ENCODE measurements at regions not wholly inside any gene's neighbourhood (a gene's known extent, or its start where the extent isn't known, plus 50 kb on each side); places are given as distances from the start of the nearest gene placed in this dataset.

DNA sequence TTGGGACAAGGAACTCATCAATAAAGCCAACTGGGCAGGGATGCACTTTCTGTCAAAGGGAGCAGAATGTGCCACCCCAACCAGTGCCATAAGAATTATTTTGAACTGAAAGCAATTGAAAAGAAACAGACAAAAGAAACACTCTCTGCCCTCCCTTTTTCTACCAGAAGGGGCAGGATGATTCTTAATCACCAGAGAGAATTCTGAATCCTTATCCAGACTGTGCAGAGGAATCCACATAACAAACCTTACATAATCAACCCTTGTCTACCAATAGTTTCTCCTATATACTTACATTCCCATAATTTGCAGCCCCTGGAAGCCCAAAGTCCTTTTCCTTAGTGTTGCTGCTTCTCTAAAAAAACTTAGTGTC is 520.7 kb upstream of the NBEA start:
- ATAC-seq = no peak
- H3K27ac ChIP-seq = no peak overlapping the region

DNA sequence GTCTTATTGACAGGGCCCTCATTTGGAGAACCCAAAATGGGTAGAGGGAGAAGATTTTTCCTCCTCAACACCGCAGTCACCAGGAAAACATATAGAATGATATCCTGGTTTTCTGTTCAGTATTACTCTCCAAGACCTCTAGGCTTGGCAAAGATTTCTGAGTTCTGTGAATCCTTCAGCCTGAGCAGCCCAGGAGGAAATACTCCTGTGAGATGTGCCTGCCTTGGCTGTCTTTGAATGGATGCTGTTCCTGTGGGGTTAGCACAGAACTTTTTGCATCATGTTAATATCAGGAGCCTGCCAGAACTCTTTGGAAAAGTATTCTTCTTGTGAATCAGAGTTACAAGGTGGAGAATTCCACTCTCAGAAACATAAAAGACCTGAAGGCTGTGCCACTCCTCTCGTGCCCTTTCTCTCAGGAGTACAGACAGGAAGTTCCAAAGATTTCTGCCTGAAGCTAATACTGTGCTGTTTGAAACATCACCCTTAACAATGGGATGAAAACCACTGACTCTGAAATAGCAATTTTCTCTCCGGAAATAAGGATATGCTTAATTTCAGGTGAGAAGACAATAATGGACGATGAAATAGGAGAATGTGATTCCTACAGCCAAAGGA is 520.1 kb upstream of the NBEA start:
- no peak for ATAC-seq
- 75 to 82% methylated on average over 4 of the region's 4 CpGs for WGBS, 2 donors
- intact Hi-C loops (cut with DNase I) = no loop called here
- Histone ChIP-seq H3K27me3 (no peaks in the 10 kb centered on the region), H3K27ac (no peak overlapping the region), H3K4me3 (no peak overlapping the region), H3K9me3 (no peaks in the 10 kb centered on the region), H3K4me1 (no peaks in the 10 kb centered on the region), H3K36me3 (no peaks in the 10 kb centered on the region)
- no peak for TF ChIP-seq CTCF (IDR thresholded peaks at IDR 0.05)
- no peak for DNase-seq
- FAIRE-seq = no peak

More for the DNA sequence above, 520.7 kb upstream of the NBEA start:
- Histone ChIP-seq H3K4me1 (no peaks in the 10 kb centered on the region), H3K27me3 (no peaks in the 10 kb centered on the region), H3K9me3 (no peaks in the 10 kb centered on the region), H3K36me3 (no peaks in the 10 kb centered on the region), H3K4me3 (no peak overlapping the region)
- TF ChIP-seq CTCF (IDR thresholded peaks at IDR 0.05) = no peak
- intact Hi-C loops (cut with DNase I) = no loop called here
- FAIRE-seq = no peak
- DNase-seq = no peak

GRCh38 chr13:34422956-34423355 is 519.1 kb upstream of the NBEA start:
- TF ChIP-seq CTCF (IDR thresholded peaks at IDR 0.05) = no peak
- Histone ChIP-seq H3K36me3 (no peaks in the 10 kb centered on the region), H3K27ac (no peak overlapping the region), H3K4me1 (no peaks in the 10 kb centered on the region), H3K27me3 (no peaks in the 10 kb centered on the region), H3K9me3 (no peaks in the 10 kb centered on the region), H3K4me3 (no peak overlapping the region)
- DNase-seq (no peak), FAIRE-seq (no peak), ATAC-seq (no peak)
- intact Hi-C loops (cut with DNase I) = no loop called here
- 85 to 89% methylated on average over 6 of the region's 6 CpGs for WGBS, 2 donors

DNA sequence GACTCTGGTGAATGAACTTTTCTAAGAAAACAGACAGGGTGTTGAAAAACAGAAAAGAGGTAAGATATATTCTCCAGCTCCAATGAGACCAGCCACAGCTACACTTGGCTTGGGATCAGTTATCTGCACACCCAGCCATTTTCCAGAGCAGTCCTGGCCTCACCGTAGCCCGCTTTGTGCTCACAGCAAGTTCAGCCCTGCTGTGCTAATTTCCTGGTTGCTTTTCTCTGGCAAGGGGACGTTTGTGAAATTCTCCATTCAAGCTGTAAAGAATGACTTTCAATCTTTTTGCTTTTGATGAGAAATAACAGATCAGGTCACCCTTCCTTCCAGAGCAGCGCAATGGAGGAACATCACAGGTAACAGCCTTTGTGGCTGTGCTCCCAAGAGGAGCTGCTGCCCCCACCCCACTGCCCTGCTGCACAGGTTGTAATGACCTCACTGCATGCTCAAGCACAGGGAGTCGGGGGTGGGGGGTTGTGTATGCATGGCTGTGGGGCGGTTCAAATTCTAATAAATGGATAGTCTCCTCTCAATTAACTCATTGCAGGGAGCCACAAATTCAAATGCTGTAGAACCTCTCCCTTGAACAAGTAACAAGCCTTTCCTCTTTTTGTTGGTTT is 516.6 kb upstream of the NBEA start:
- Histone ChIP-seq H3K36me3 (no peaks in the 10 kb centered on the region), H3K27me3 (no peaks in the 10 kb centered on the region), H3K4me1 (no peaks in the 10 kb centered on the region), H3K27ac (no peak overlapping the region), H3K4me3 (no peak overlapping the region), H3K9me3 (no peaks in the 10 kb centered on the region)
- TF ChIP-seq CTCF (IDR thresholded peaks at IDR 0.05) = no peak
- DNase-seq = no peak
- FAIRE-seq = no peak
- ATAC-seq = no peak
- intact Hi-C loops (cut with DNase I) = no loop called here
- 68% methylated on average over 6 of the region's 6 CpGs for WGBS, 2 donors

- DNase-seq (no peak), FAIRE-seq (no peak)
- H3K9me3 ChIP-seq = no peaks in the 10 kb centered on the region
Measured at GRCh38 chr13:34428911-34429310, 513.2 kb upstream of the NBEA start.

More at GRCh38 chr13:34428911-34429310, 513.2 kb upstream of the NBEA start:
- H3K4me1 ChIP-seq = no peaks in the 10 kb centered on the region
- 80 to 88% methylated on average over 3 of the region's 3 CpGs for WGBS, 2 donors
- H3K36me3 ChIP-seq = no peaks in the 10 kb centered on the region
- H3K4me3 ChIP-seq = no peak overlapping the region
- no peak for ATAC-seq
- H3K27ac ChIP-seq = no peak overlapping the region
- no peak for TF ChIP-seq CTCF (IDR thresholded peaks at IDR 0.05)
- intact Hi-C loops (cut with DNase I) = no loop called here
- H3K27me3 ChIP-seq = no peaks in the 10 kb centered on the region

Data from pancreas (tissue), 10 donors.